OCI-LY1 (cell line): ENCODE measurements at regions not wholly inside any gene's neighbourhood (a gene's known extent, or its start where the extent isn't known, plus 50 kb on each side); places are given as distances from the start of the nearest gene placed in this dataset.

Experiments used
- H2AFZ ChIP-seq: fragments of 200-600 bp; sonication (generic), shearing (Covaris generic); 2 replicates; pipeline ENCODE4 v1.6.0; 2014; ENCODE audit warnings: antibody characterized with exemption, mild to moderate bottlenecking, low read length
- H3F3A ChIP-seq: fragments of 200-600 bp; sonication (generic), shearing (Covaris generic); 2 replicates; pipeline ENCODE4 v1.6.0; 2014; ENCODE audit warnings: mild to moderate bottlenecking, antibody characterized with exemption, low read length, moderate library complexity; ENCODE audit not compliant: insufficient read depth
- H3K27ac ChIP-seq: fragments of 200-600 bp; sonication (generic); 2 replicates; pipeline ENCODE4 v1.5.1; 2014; ENCODE audit warnings: low read length, mixed run types, mild to moderate bottlenecking, low read depth; ENCODE audit not compliant: poor library complexity, severe bottlenecking
- H3K27me3 ChIP-seq: fragments of 200-600 bp; sonication (generic); 2 replicates; pipeline ENCODE4 v1.6.0; 2014; ENCODE audit warnings: antibody characterized with exemption, mild to moderate bottlenecking, low read length, moderate library complexity; ENCODE audit not compliant: insufficient read depth
- H3K36me3 ChIP-seq: fragments of 200-600 bp; sonication (generic); 2 replicates; pipeline ENCODE4 v1.6.1; 2014; ENCODE audit warnings: mild to moderate bottlenecking, antibody characterized with exemption, low read length, moderate library complexity, mixed read lengths; ENCODE audit not compliant: insufficient read depth
- H3K4me1 ChIP-seq: fragments of 200-600 bp; sonication (generic); 2 replicates; pipeline ENCODE4 v1.5.1; 2014; ENCODE audit warnings: mild to moderate bottlenecking, low read length, moderate library complexity; ENCODE audit not compliant: insufficient read depth, severe bottlenecking
- H3K4me2 ChIP-seq: fragments of 200-600 bp; sonication (generic), shearing (Covaris generic); 2 replicates; pipeline ENCODE4 v1.6.1; 2014; ENCODE audit warnings: low read length
- H3K4me3 ChIP-seq: fragments of 200-600 bp; sonication (generic); 2 replicates; pipeline ENCODE4 v1.5.1; 2014; ENCODE audit warnings: low read length, low read depth, mild to moderate bottlenecking, mixed read lengths; ENCODE audit not compliant: poor library complexity, severe bottlenecking
- H3K79me2 ChIP-seq: fragments of 200-600 bp; shearing (Covaris generic); 2 replicates; pipeline ENCODE4 v1.6.1; 2016; ENCODE audit warnings: mixed run types, low read length, mixed read lengths; ENCODE audit not compliant: insufficient read depth
- H3K9ac ChIP-seq: fragments of 200-600 bp; sonication (generic), shearing (Covaris generic); 2 replicates; pipeline ENCODE4 v1.6.1; 2014; ENCODE audit warnings: mild to moderate bottlenecking, low read length, mixed read lengths
- H3K9me2 ChIP-seq: fragments of 200-600 bp; sonication (generic), shearing (Covaris generic); 2 replicates; pipeline ENCODE4 v1.6.1; 2014; ENCODE audit warnings: low read depth, mild to moderate bottlenecking, low read length, mixed read lengths
- H3K9me3 ChIP-seq: fragments of 200-600 bp; shearing (Covaris generic); 2 replicates; pipeline ENCODE4 v1.6.1; 2014; ENCODE audit warnings: low read length, mixed read lengths
- H4K20me1 ChIP-seq: fragments of 200-600 bp; sonication (generic), shearing (Covaris generic); 2 replicates; pipeline ENCODE4 v1.6.0; 2016; ENCODE audit warnings: mild to moderate bottlenecking, low read length; ENCODE audit not compliant: insufficient read depth
- CTCF ChIP-seq: fragments of 200-600 bp; sonication (generic), shearing (Covaris generic); IDR thresholded peaks from 2 replicates; pipeline ENCODE4 v1.5.1; 2017; ENCODE audit warnings: mild to moderate bottlenecking, antibody characterized with exemption, low read length, moderate library complexity, mixed read lengths
- EZH2 ChIP-seq: fragments of 200-600 bp; sonication (generic), shearing (Covaris generic); IDR thresholded peaks from 2 replicates; pipeline ENCODE4 v1.8.0; 2017; ENCODE audit warnings: borderline replicate concordance, mixed run types, mild to moderate bottlenecking, antibody characterized with exemption, low read length, moderate library complexity, mixed read lengths

DNA sequence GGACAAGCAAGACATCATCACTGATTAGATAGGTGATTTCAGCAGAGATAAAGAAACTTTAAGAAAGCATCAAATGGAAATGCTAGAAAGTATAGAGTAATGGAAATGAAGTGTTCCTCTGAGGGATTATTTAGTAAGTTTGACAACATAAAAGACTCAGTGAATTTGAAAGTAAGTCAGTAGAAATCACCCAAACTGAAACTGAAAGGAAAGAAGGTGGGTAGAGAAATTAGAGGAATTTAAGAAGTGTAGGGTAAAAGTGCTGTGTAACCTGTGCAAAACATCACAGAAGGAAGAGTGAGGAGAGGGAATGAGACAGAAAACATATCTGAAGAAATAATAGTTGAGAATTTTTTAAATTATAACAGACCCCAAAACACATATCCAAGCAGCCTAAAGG is 343.1 kb downstream of the CBLN2 start:
- no peak overlapping the region for H3K4me2 ChIP-seq
- no peaks in the 10 kb centered on the region for H4K20me1 ChIP-seq
- H3K27me3 ChIP-seq = no peaks in the 10 kb centered on the region
- no peak overlapping the region for H3K9ac ChIP-seq
- H3K79me2 ChIP-seq = no peaks in the 10 kb centered on the region
- no peaks in the 10 kb centered on the region for H3K9me2 ChIP-seq
- no peak overlapping the region for H3K27ac ChIP-seq
- no peak for TF ChIP-seq CTCF
- no peak for TF ChIP-seq EZH2
- no peaks in the 10 kb centered on the region for H3K36me3 ChIP-seq
- no peak overlapping the region for H2AFZ ChIP-seq
- no peaks in the 10 kb centered on the region for H3K9me3 ChIP-seq
- no peaks in the 10 kb centered on the region for H3K4me1 ChIP-seq
- no peaks in the 10 kb centered on the region for H3F3A ChIP-seq
- H3K4me3 ChIP-seq = no peak overlapping the region

DNA sequence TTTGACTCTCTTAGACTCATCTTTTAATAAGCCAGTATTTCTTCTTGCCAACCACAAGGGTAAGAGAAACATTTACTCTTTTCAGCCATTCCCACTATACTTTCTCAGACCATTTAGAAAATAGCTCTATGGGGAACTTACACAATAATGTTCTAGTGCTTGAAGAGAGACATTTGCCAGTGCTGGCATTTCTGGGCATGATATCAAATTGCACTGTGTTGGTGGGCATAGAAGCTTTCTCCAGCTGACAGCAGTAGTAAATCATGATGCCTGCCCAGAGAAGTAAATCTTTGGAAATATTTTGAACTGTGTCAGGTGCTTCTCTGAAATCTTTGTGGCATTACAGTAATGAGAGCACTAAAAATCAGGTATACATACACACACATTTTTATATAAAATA is 346.6 kb downstream of the CBLN2 start:
- H3K9me2 ChIP-seq = no peaks in the 10 kb centered on the region
- TF ChIP-seq CTCF (no peak), EZH2 (no peak)
- no peak overlapping the region for H2AFZ ChIP-seq
- H3K79me2 ChIP-seq = no peaks in the 10 kb centered on the region
- no peaks in the 10 kb centered on the region for H3F3A ChIP-seq
- no peak overlapping the region for H3K27ac ChIP-seq
- no peaks in the 10 kb centered on the region for H3K9me3 ChIP-seq
- no peaks in the 10 kb centered on the region for H3K27me3 ChIP-seq
- H3K4me3 ChIP-seq = no peak overlapping the region
- H3K4me2 ChIP-seq = no peak overlapping the region
- H3K36me3 ChIP-seq = no peaks in the 10 kb centered on the region
- H4K20me1 ChIP-seq = no peaks in the 10 kb centered on the region
- H3K4me1 ChIP-seq = no peaks in the 10 kb centered on the region
- H3K9ac ChIP-seq = no peak overlapping the region

GRCh38 chr18:72194072-72194471 is 350.1 kb downstream of the CBLN2 start:
- H3F3A ChIP-seq = no peaks in the 10 kb centered on the region
- no peak overlapping the region for H3K4me2 ChIP-seq
- H3K9ac ChIP-seq = no peak overlapping the region
- H2AFZ ChIP-seq = no peak overlapping the region
- H3K27ac ChIP-seq = no peak overlapping the region
- TF ChIP-seq CTCF (no peak), EZH2 (no peak)
- no peaks in the 10 kb centered on the region for H3K27me3 ChIP-seq
- H3K79me2 ChIP-seq = no peaks in the 10 kb centered on the region
- H4K20me1 ChIP-seq = no peaks in the 10 kb centered on the region
- H3K9me3 ChIP-seq = no peaks in the 10 kb centered on the region
- no peaks in the 10 kb centered on the region for H3K9me2 ChIP-seq
- no peaks in the 10 kb centered on the region for H3K36me3 ChIP-seq
- H3K4me1 ChIP-seq = no peaks in the 10 kb centered on the region
- no peak overlapping the region for H3K4me3 ChIP-seq
